NCI-H2029 treated with DMSO at 0.1 percent for 48 hours (cell line): ENCODE measurements at regions not wholly inside any gene's neighbourhood (a gene's known extent, or its start where the extent isn't known, plus 50 kb on each side); places are given as distances from the start of the nearest gene placed in this dataset.
"Not testable (repeated sequence)": the region's sequence is repeated elsewhere in the genome, so short reads cannot be mapped to it uniquely, and the experiment has no call there.

Source experiments
- DNase-seq: peaks from one replicate; lab custom pipeline; 2025; lab: John Stamatoyannopoulos, UW

DNA sequence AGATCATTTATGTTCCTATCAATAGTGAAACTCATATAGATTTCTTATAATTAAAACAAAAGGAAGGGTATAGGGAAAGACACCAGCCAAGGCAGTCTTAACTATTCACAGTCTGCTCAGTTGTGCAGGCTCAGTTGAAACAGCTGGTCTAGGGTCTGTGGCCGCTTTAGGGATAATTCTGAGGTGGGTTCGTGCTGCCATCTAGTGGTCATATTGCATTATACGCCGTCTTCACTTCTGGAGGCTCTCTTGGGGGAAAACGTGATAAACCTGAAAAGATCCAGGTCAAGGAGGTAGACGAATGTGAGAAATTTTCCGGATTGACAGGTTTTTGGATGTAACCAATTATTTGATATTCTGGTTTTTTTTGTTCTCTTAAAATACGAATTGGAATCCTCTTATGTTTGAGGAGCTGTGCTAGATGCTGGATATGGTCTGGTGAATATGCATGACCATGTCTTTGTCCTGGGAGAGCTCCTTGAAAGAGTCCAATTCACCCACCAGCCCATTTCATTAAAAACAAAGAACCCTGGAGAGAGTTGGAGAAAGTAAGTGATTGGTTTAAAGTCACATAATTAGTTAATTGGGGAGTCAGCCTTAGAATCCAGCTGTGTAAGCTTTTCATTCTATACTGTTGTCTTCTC is 492.4 kb downstream of the PLCL1 start:
- peak; percentile 41 for DNase-seq

DNA sequence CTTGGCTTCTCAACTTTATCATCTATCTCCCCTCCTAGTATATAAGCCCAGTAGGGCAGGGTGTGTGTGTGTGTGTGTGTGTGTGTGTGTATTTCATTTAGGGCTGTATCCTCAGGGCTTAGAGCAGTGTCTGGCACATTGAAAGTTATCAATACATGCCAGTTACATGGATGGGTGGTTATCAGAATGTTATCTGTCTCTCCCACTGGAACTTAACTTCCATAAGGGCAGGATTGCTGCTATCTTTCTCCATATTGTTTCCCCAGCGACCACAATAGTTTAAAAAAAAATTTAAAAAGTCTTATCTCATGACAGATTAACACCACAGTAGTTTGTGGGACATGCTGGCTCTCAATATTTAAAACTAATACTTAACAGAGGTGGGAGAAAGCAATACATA is 488.9 kb downstream of the PLCL1 start:
- no peak for DNase-seq

GRCh38 chr2:198289811-198290210 is 485.4 kb downstream of the PLCL1 start:
- no peak for DNase-seq

DNA sequence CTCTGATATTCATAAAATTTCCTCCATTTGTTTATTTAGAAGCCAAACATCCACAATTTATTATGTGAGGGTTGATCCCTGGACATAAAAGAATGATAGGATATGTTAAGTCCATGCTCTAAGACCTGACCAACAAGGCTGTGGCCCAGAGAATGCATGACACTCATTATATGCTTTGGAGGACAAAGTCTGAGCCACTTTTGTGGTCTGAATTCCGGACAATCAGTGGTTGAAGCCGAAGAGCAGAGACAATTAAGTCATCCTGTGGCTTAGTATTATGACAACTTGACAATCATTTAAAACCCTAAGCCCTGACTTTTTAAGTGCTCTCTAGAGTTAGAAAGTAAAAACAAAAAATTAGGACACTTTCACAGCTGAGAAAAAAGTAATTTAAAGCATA is 483.3 kb downstream of the PLCL1 start:
- DNase-seq: no peak

- DNase-seq: no peak
Observed at GRCh38 chr2:198285216-198285615, 480.8 kb downstream of the PLCL1 start.

GRCh38 chr2:198283146-198283545 is 478.8 kb downstream of the PLCL1 start:
- DNase-seq: no peak

GRCh38 chr2:198282061-198282460 is 477.7 kb downstream of the PLCL1 start:
- DNase-seq: no peak

DNA sequence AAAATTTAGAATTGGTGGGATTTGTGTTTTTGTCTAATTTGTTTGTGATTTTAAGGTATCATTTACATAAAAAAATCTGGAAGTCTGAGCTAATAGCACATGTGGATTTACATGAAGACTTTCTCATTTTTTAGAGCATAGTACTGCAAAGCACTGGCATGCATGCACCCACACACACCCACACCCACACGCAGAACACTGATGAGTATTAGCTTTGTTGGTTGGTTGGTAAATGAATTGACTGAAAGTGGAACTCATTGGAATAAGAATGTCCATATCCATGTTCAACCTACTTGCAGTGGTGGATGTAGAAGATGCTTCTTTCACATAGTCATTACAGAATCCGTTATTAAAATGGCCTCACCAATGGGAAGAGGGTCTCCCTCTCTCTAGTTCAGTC is 475.8 kb downstream of the PLCL1 start:
- no peak for DNase-seq

GRCh38 chr2:198279026-198279425 is 474.6 kb downstream of the PLCL1 start:
- no peak for DNase-seq

DNA sequence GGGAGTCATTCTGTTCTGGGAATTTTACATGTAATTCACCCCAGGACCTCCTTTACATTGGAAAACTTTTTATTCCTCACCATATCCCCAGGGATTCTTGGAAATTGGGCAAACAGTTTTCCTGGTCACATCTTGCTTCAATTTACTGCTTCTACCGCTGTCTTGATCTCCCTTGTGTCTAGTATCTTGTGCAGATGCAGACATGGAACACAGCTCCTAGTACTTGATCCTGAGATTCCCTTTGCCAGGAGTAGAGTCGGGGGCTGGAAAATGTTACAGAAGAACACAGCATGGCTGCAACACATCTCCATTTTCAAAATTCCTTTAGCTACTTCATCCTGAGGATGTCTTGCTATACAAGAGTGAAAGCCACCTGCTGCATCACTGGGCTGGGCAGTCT is 472.8 kb downstream of the PLCL1 start:
- DNase-seq: no peak

DNA sequence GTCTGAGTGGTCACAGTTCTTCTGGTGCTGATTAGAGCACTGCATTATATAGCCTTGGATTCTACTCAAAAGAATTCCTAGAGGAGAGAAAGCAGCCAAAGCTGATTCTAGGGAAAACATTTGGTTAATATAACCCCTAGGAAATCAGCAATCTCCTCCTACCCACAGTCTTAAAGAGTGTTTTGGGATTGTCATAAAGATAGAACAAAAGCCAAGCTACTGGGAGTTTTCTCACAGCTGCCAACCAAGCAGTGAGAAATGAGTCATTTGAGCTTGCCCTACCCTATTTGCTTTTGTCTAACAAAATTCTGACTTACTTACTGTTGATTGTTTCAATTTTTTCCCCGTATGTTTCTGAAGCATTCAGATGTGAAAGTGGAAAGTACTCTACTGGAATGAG is 469.3 kb downstream of the PLCL1 start:
- no peak for DNase-seq

DNA sequence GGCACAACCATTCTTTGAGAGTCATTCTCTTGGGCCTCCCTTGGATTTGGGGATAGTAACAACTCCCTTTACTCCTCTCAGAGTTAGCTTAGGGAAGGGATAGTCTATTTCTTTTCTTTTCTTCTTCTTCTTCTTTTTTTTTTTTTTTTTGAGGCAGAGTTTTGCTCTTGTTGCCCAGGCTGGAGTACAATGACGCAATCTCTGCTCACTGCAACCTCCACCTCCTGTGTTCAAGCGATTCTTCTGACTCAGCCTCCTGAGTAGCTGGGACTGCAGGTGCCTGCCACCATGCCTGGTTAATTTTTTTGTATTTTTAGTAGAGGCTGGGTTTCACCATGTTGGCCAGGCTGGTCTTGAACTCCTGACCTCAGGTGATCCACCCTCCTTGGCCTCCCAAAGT is 465.8 kb downstream of the PLCL1 start:
- DNase-seq: not testable (repeated sequence)

- no peak for DNase-seq
Observed at GRCh38 chr2:198268519-198268918, 464.1 kb downstream of the PLCL1 start.

- no peak for DNase-seq
Observed at GRCh38 chr2:198259496-198259895, 455.1 kb downstream of the PLCL1 start.

DNA sequence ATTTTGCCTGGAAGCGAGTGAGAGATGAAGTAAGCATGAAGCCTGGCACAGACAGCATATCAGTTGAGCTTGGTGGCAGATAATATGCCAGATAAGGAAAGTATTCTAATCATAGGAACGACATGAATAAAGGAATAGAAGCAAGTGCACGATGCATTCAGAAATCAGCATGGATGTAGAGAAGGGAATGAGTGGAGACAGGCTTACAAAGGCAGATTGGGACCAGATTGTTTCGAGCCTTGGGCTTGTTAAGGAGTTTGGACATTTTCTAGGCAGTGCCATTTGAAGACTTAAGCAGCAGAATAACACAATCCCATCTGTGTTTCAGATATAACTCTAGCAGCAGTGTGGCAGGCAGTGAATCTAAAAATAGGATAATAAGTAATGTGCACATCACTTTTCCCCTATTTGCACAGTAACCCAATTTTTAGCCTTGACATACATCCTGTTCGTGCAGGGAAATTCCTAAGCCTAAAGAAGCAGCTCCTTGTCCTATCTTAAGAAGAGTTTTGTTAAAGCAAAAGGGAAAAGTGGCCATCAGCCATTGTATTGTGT is 450.2 kb downstream of the PLCL1 start:
- no peak for DNase-seq

DNA sequence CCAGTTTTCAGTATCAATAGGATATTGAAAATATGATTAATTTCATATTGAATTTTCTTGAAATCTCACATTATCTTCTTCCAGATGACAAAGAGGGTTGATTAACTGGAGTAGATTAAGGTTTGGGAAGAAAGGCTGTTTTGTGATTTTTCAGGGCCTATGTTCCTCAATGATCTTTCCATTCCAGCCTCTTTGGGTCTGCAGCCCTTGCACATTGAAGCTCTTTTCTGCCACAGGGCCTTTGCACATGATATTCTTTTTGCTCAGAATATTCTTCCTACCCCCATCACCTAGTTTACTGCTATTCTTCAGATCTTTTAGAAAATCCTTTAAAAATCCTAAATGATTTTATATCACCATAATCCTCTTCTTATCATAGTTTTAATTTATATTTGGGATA is 449.6 kb downstream of the PLCL1 start:
- no peak for DNase-seq

- no peak for DNase-seq
Observed at GRCh38 chr2:198252472-198252871, 448.1 kb downstream of the PLCL1 start.

GRCh38 chr2:198242093-198242492 is 437.7 kb downstream of the PLCL1 start:
- DNase-seq: no peak

GRCh38 chr2:198238429-198238828 is 434.0 kb downstream of the PLCL1 start:
- DNase-seq: no peak

GRCh38 chr2:198236338-198236737 is 431.9 kb downstream of the PLCL1 start:
- no peak for DNase-seq

DNA sequence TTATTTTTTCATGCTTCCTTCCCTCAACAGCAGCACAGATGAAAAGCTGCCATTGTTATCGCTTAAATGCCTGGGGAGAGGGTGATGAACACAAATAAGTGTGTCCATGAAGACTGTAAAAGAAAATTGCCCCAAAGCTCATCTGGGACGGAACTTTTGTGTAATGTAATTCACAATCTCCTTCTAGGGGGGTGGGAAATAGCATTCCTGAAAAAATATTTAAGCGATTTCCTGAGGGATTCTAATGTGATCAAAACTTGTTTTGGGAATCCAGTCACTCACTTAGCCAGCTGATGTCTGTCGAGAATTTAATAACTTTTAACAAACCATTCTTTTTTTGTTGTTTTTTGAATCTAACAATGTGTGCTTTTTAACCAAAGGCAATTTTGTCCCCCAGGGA is 427.9 kb downstream of the PLCL1 start:
- DNase-seq: no peak

GRCh38 chr2:198231562-198231961 is 427.2 kb downstream of the PLCL1 start:
- no peak for DNase-seq

DNA sequence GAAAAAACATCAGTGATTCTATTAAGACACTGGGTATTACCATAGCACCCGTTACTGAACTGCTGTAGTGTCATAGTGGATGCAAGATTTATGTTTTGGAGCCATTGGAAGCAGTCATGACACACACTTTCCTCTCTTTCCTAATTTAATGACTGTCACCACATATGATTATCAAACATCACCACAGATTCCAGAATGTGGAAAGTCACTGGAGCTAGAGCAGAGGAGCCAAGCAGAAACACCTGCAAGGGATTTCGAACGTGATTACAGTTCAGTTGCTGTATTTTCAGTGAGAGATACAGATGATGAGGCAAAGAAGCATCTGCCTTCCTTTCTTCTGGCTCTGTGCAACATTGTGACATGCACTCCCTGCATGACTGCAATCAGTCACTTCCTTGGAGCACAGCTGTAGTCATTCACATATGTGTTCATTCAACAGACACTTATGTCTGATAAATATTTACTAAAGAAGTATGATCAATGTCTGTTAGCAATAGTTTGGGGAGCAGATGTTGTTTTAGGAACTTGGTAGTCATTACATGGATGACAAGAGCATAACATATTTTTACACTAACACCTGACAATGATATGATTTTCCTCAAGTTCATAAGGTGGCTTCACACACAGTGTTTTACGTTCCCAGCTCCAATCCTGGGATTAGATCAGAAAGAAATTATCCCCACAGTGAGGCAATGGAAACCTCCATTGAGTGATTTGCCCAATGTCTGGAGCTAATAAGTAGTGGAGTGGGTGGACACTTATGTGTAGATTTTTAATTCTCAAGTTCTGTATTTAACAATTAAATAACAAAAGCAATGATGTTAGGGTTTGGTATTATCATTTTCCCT is 416.6 kb downstream of the PLCL1 start:
- DNase-seq: no peak
